K562 (cell line): ENCODE measurements at regions not wholly inside any gene's neighbourhood (a gene's known extent, or its start where the extent isn't known, plus 50 kb on each side); places are given as distances from the start of the nearest gene placed in this dataset.

Experiments
- ARID1B ChIP-seq: fragments of 450-650 bp; IDR thresholded peaks from 2 replicates; pipeline ENCODE4 v1.6.1; 2016; ENCODE audit warnings: antibody characterized with exemption, mild to moderate bottlenecking, inconsistent platforms
- BDP1 ChIP-seq: IDR thresholded peaks from 3 replicates; pipeline ENCODE4 v1.6.1; 2011; ENCODE audit not compliant: insufficient read length, insufficient read depth
- BHLHE40 ChIP-seq: IDR thresholded peaks from 2 replicates; pipeline ENCODE4 v1.6.1; 2011; ENCODE audit warnings: low read length, improper control_type of control experiment
- CBFA2T3 ChIP-seq: fragments of 450-650 bp; IDR thresholded peaks from 2 replicates; pipeline ENCODE4 v1.6.1; 2017
- CBX2 ChIP-seq: fragments of 200-600 bp; sonication (generic); IDR thresholded peaks from one replicate; pipeline ENCODE4 v1.6.1; 2012; ENCODE audit warnings: mild to moderate bottlenecking, low read length, inconsistent platforms; ENCODE audit not compliant: insufficient read depth, poor library complexity, severe bottlenecking
- ELF1 ChIP-seq: fragments of 200-800 bp; sonication (Bioruptor generic); IDR thresholded peaks from 2 replicates; pipeline ENCODE4 v1.6.1; 2016; ENCODE audit warnings: missing genetic modification characterization, missing compliant biosample characterization
- ELF4 ChIP-seq: fragments of 450-650 bp; formaldehyde crosslinking; IDR thresholded peaks from 2 replicates; pipeline ENCODE4 v1.4.0; 2022; ENCODE audit warnings: missing genetic modification characterization
- FOS ChIP-seq: IDR thresholded peaks from 3 replicates; pipeline ENCODE4 v1.6.1; 2011; ENCODE audit not compliant: insufficient read length; ENCODE audit errors: extremely low read depth
- JUNB ChIP-seq: fragments of 450-650 bp; formaldehyde crosslinking; conservative IDR thresholded peaks from 2 replicates; pipeline ENCODE4 v1.4.0; 2020; ENCODE audit warnings: mild to moderate bottlenecking
- JUND ChIP-seq, 2 experiments: IDR thresholded peaks; 2 replicates in 1 of 2; 3 replicates in 1 of 2; pipeline ENCODE4 v1.6.1; 2011; ENCODE audit warnings: borderline replicate concordance in 2 of 2, low read depth in 2 of 2, low read length in 2 of 2, improper control_type of control experiment in 1 of 2, missing biosample characterization in 1 of 2, missing genetic modification characterization in 1 of 2, missing genetic modification reagents in 1 of 2
- NR3C1 ChIP-seq: sonication (generic); formaldehyde crosslinking; IDR thresholded peaks from 2 replicates; pipeline ENCODE4 v1.8.1; 2022; ENCODE audit warnings: missing genetic modification reagents
- PATZ1 ChIP-seq: fragments of 250-450 bp; sonication (Bioruptor Pico); IDR thresholded peaks from 2 replicates; pipeline ENCODE4 v1.5.0; 2020; ENCODE audit warnings: mild to moderate bottlenecking, borderline replicate concordance
- PURB ChIP-seq: sonication (generic); formaldehyde crosslinking; IDR thresholded peaks from 2 replicates; pipeline ENCODE4 v1.9.0; 2021; ENCODE audit warnings: low read depth, mild to moderate bottlenecking, missing genetic modification reagents
- USF2 ChIP-seq: sonication (generic); formaldehyde crosslinking; IDR thresholded peaks from 2 replicates; pipeline ENCODE4 v1.5.0; 2020; ENCODE audit warnings: missing genetic modification reagents
- ZBTB7A ChIP-seq: IDR thresholded peaks from 2 replicates; pipeline ENCODE4 v1.6.1; 2011; ENCODE audit warnings: low read depth, mild to moderate bottlenecking, low read length, moderate library complexity, borderline replicate concordance; ENCODE audit not compliant: control insufficient read depth
- ZNF217 ChIP-seq: sonication (generic); formaldehyde crosslinking; IDR thresholded peaks from 2 replicates; pipeline ENCODE4 v1.8.0; 2022; ENCODE audit warnings: mild to moderate bottlenecking, missing genetic modification reagents
- ZNF354B ChIP-seq: fragments of 250-450 bp; sonication (Bioruptor Pico); IDR thresholded peaks from 2 replicates; pipeline ENCODE4 v1.4.0; 2020
- TF ChIP-seq, protein P1 (sequence below), 2 experiments: fragments of 450-650 bp in 1 of 2; sonication (generic) in 1 of 2; formaldehyde crosslinking in 1 of 2; IDR thresholded peaks; 2 replicates each; pipeline versions ENCODE4 v1.7.1 to v1.9.0; 2016 to 2022; ENCODE audit warnings: inconsistent platforms in 1 of 2, mild to moderate bottlenecking in 1 of 2, missing genetic modification reagents in 1 of 2

DNA sequence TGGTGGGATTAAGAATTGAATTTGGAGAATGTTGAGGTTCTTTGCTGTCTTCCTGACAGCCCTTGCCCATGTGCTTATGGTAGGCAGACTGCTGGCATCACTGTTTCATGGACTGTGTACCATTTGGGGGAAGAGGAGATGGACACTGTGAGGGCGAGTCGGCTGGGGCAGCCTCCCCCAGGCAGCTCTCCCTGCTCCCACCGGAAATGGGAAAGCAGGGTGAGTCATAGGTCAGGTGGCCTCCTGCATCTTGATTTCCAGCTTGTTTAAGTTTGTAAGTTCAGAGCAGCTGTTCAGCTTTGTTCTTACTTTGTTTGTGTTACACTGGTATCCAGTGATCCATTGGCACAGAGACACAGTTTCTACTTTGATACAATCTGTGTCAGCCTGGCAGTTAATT is 87.2 kb upstream of the CNIH3 start (continued):
- TF ChIP-seq CBX2 (no peak), ZNF354B (CRISPR knock-in tag) (no peak), USF2 (CRISPR knock-in tag) (peak; percentile 84), CBFA2T3 (peak; percentile 49), PURB (CRISPR knock-in tag) (no peak), ARID1B (peak; percentile 69), ELF4 (CRISPR knock-in tag) (no peak), JUNB (CRISPR knock-in tag) (peak; percentile 90), PATZ1 (no peak), FOS (peak; percentile 44), NR3C1 (CRISPR knock-in tag) (no peak), ZNF217 (no peak), ELF1 (tag) (peak; percentile 55; the same call in 1 of the 2 replicates), JUND (IDR thresholded peaks at IDR 0.05; ENCODE audit: borderline replicate concordance, low read depth, low read length) (peak; percentile 99), JUND (tag; IDR thresholded peaks at IDR 0.05; ENCODE audit: borderline replicate concordance, low read depth, low read length) (peak; percentile 97), BHLHE40 (0 out of 2 replicates have a peak, but pooled peaks have one; percentile 41), ZBTB7A (peak; percentile 55; the same call in 1 of the 2 replicates), BDP1 (no peak)
- TF ChIP-seq, protein P1, sequence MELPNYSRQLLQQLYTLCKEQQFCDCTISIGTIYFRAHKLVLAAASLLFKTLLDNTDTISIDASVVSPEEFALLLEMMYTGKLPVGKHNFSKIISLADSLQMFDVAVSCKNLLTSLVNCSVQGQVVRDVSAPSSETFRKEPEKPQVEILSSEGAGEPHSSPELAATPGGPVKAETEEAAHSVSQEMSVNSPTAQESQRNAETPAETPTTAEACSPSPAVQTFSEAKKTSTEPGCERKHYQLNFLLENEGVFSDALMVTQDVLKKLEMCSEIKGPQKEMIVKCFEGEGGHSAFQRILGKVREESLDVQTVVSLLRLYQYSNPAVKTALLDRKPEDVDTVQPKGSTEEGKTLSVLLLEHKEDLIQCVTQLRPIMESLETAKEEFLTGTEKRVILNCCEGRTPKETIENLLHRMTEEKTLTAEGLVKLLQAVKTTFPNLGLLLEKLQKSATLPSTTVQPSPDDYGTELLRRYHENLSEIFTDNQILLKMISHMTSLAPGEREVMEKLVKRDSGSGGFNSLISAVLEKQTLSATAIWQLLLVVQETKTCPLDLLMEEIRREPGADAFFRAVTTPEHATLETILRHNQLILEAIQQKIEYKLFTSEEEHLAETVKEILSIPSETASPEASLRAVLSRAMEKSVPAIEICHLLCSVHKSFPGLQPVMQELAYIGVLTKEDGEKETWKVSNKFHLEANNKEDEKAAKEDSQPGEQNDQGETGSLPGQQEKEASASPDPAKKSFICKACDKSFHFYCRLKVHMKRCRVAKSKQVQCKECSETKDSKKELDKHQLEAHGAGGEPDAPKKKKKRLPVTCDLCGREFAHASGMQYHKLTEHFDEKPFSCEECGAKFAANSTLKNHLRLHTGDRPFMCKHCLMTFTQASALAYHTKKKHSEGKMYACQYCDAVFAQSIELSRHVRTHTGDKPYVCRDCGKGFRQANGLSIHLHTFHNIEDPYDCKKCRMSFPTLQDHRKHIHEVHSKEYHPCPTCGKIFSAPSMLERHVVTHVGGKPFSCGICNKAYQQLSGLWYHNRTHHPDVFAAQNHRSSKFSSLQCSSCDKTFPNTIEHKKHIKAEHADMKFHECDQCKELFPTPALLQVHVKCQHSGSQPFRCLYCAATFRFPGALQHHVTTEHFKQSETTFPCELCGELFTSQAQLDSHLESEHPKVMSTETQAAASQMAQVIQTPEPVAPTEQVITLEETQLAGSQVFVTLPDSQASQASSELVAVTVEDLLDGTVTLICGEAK (IDR thresholded peaks at IDR 0.05): peak; percentile 59
- TF ChIP-seq, protein P1 (CRISPR knock-in tag; IDR thresholded peaks at IDR 0.05): no peak
